HEK293 (cell line): ENCODE measurements at regions not wholly inside any gene's neighbourhood (a gene's known extent, or its start where the extent isn't known, plus 50 kb on each side); places are given as distances from the start of the nearest gene placed in this dataset.

ENCODE experiments used
- CTCF ChIA-PET: fragments of 350-600 bp; formaldehyde crosslinking; extraction: SDS; loops from one replicate; lab custom pipeline; 2021; ENCODE audit warnings: antibody characterized with exemption; lab: Yijun Ruan, JAX
- POLR2A ChIA-PET: fragments of 300-600 bp; formaldehyde crosslinking; extraction: SDS; loops from one replicate; lab custom pipeline; 2020; ENCODE audit warnings: antibody characterized with exemption, inconsistent platforms; lab: Yijun Ruan, JAX
- H3K27ac ChIP-seq: fragments of 200-500 bp; sonication (Bioruptor generic); 2 replicates; pipeline ENCODE4 v1.5.1; 2014; ENCODE audit warnings: low read depth, low read length, control low read depth, inconsistent platforms; ENCODE audit errors: extremely low read depth
- H3K36me3 ChIP-seq, 2 experiments: fragments of 200-500 bp in 1 of 2; sonication (Bioruptor generic) in 1 of 2; 1 replicate in 1 of 2; 2 replicates in 1 of 2; pipeline ENCODE4 v1.5.1; 2014 to 2017; ENCODE audit warnings: inconsistent platforms in 2 of 2, low read length in 2 of 2; ENCODE audit not compliant: control insufficient read depth in 2 of 2, insufficient read depth in 1 of 2
- H3K4me1 ChIP-seq: fragments of 200-500 bp; sonication (Bioruptor generic); 2 replicates; pipeline ENCODE4 v1.5.1; 2014; ENCODE audit warnings: mild to moderate bottlenecking, low read length, inconsistent platforms; ENCODE audit not compliant: control insufficient read depth, insufficient read depth
- H3K4me3 ChIP-seq: 2 replicates; pipeline ENCODE4 v1.5.1; 2011; ENCODE audit warnings: low read depth, mild to moderate bottlenecking, control low read depth, low read length, moderate library complexity
- H3K9me3 ChIP-seq: fragments of 200-500 bp; sonication (Bioruptor generic); 2 replicates; pipeline ENCODE4 v1.5.1; 2014; ENCODE audit warnings: low read depth, low read length, inconsistent platforms; ENCODE audit not compliant: control insufficient read depth, insufficient read depth
- GLIS1 ChIP-seq: fragments of 450-650 bp; formaldehyde crosslinking; IDR thresholded peaks from 2 replicates; pipeline ENCODE4 v1.5.1; 2016; ENCODE audit warnings: missing biosample characterization, missing genetic modification characterization
- HOXC10 ChIP-seq: sonication (generic); formaldehyde crosslinking; IDR thresholded peaks from 2 replicates; pipeline ENCODE4 v1.8.1; 2023; ENCODE audit warnings: mild to moderate bottlenecking, missing genetic modification reagents
- KLF9 ChIP-seq: fragments of 450-650 bp; formaldehyde crosslinking; IDR thresholded peaks from 2 replicates; pipeline ENCODE4 v1.5.1; 2016; ENCODE audit warnings: missing biosample characterization, missing genetic modification characterization, low read depth
- MEIS1 ChIP-seq: sonication (generic); formaldehyde crosslinking; IDR thresholded peaks from 2 replicates; pipeline ENCODE4 v1.8.1; 2022; ENCODE audit warnings: missing genetic modification reagents, mild to moderate bottlenecking, borderline replicate concordance
- MYNN ChIP-seq: fragments of 450-650 bp; formaldehyde crosslinking; IDR thresholded peaks from 2 replicates; pipeline ENCODE4 v1.5.1; 2016; ENCODE audit warnings: missing biosample characterization, missing genetic modification characterization, borderline replicate concordance
- RBAK ChIP-seq: fragments of 450-650 bp; formaldehyde crosslinking; IDR thresholded peaks from 2 replicates; pipeline ENCODE4 v1.5.1; 2016; ENCODE audit warnings: missing biosample characterization, missing genetic modification characterization
- ZFP41 ChIP-seq: fragments of 450-650 bp; formaldehyde crosslinking; IDR thresholded peaks from 2 replicates; pipeline ENCODE4 v1.5.1; 2016; ENCODE audit warnings: missing biosample characterization, missing genetic modification characterization, borderline replicate concordance
- ZNF175 ChIP-seq: fragments of 450-650 bp; formaldehyde crosslinking; IDR thresholded peaks from 2 replicates; pipeline ENCODE4 v1.5.1; 2016; ENCODE audit warnings: missing biosample characterization, missing genetic modification characterization
- ZNF214 ChIP-seq: fragments of 450-650 bp; formaldehyde crosslinking; IDR thresholded peaks from 2 replicates; pipeline ENCODE4 v1.5.1; 2017; ENCODE audit warnings: missing biosample characterization, mild to moderate bottlenecking, missing genetic modification characterization, borderline replicate concordance
- ZNF311 ChIP-seq: fragments of 450-650 bp; formaldehyde crosslinking; IDR thresholded peaks from 2 replicates; pipeline ENCODE4 v1.5.1; 2017; ENCODE audit warnings: missing biosample characterization, missing genetic modification characterization, borderline replicate concordance
- ZNF324 ChIP-seq: fragments of 450-650 bp; formaldehyde crosslinking; IDR thresholded peaks from 2 replicates; pipeline ENCODE4 v1.5.1; 2016; ENCODE audit warnings: missing biosample characterization, missing genetic modification characterization
- ZNF404 ChIP-seq: fragments of 450-650 bp; formaldehyde crosslinking; IDR thresholded peaks from 2 replicates; pipeline ENCODE4 v1.5.1; 2017; ENCODE audit warnings: missing biosample characterization, missing genetic modification characterization
- ZNF530 ChIP-seq: fragments of 450-650 bp; formaldehyde crosslinking; IDR thresholded peaks from 2 replicates; pipeline ENCODE4 v1.5.1; 2016; ENCODE audit warnings: low read depth, missing biosample characterization, missing genetic modification characterization
- ZNF561 ChIP-seq: fragments of 450-650 bp; IDR thresholded peaks from 2 replicates; pipeline ENCODE4 v1.5.1; 2018; ENCODE audit warnings: missing biosample characterization, missing genetic modification characterization, borderline replicate concordance
- ZNF626 ChIP-seq: fragments of 450-650 bp; sonication (Bioruptor Pico); formaldehyde crosslinking; IDR thresholded peaks from 2 replicates; pipeline ENCODE4 v1.5.1; 2018; ENCODE audit warnings: missing biosample characterization, missing genetic modification characterization, inconsistent platforms
- ZNF670 ChIP-seq: fragments of 450-650 bp; formaldehyde crosslinking; IDR thresholded peaks from 2 replicates; pipeline ENCODE4 v1.5.1; 2016; ENCODE audit warnings: missing biosample characterization, missing genetic modification characterization, low read depth
- ZNF677 ChIP-seq: fragments of 450-650 bp; IDR thresholded peaks from 2 replicates; pipeline ENCODE4 v1.5.0; 2018; ENCODE audit warnings: missing biosample characterization, mild to moderate bottlenecking, missing genetic modification characterization, moderate library complexity
- ZNF830 ChIP-seq: fragments of 450-650 bp; IDR thresholded peaks from 2 replicates; pipeline ENCODE4 v1.5.0; 2018; ENCODE audit warnings: missing biosample characterization, missing genetic modification characterization, low read depth, mild to moderate bottlenecking, moderate library complexity
- ZNF837 ChIP-seq: fragments of 450-650 bp; formaldehyde crosslinking; IDR thresholded peaks from 2 replicates; pipeline ENCODE4 v1.5.1; 2016; ENCODE audit warnings: missing biosample characterization, missing genetic modification characterization
- ZSCAN16 ChIP-seq: fragments of 450-650 bp; formaldehyde crosslinking; IDR thresholded peaks from 2 replicates; pipeline ENCODE4 v1.5.1; 2016; ENCODE audit warnings: missing biosample characterization, missing genetic modification characterization
- TF ChIP-seq, protein P1 (sequence below): fragments of 450-650 bp; formaldehyde crosslinking; IDR thresholded peaks from 2 replicates; pipeline ENCODE4 v1.5.1; 2016; ENCODE audit warnings: missing biosample characterization, missing genetic modification characterization, borderline replicate concordance
- TF ChIP-seq, protein P2 (sequence below): fragments of 450-650 bp; IDR thresholded peaks from 2 replicates; pipeline ENCODE4 v1.5.1; 2018; ENCODE audit warnings: missing biosample characterization, missing genetic modification characterization
- TF ChIP-seq, protein P3 (sequence below): fragments of 450-650 bp; formaldehyde crosslinking; IDR thresholded peaks from 2 replicates; pipeline ENCODE4 v1.5.1; 2017; ENCODE audit warnings: missing biosample characterization, missing genetic modification characterization
- TF ChIP-seq, protein P4 (sequence below): fragments of 450-650 bp; formaldehyde crosslinking; IDR thresholded peaks from 2 replicates; pipeline ENCODE4 v1.5.1; 2016; ENCODE audit warnings: missing biosample characterization, missing genetic modification characterization
- TF ChIP-seq, protein P5 (sequence below): fragments of 450-650 bp; formaldehyde crosslinking; IDR thresholded peaks from 2 replicates; pipeline ENCODE4 v1.5.1; 2017; ENCODE audit warnings: missing biosample characterization, missing genetic modification characterization

DNA sequence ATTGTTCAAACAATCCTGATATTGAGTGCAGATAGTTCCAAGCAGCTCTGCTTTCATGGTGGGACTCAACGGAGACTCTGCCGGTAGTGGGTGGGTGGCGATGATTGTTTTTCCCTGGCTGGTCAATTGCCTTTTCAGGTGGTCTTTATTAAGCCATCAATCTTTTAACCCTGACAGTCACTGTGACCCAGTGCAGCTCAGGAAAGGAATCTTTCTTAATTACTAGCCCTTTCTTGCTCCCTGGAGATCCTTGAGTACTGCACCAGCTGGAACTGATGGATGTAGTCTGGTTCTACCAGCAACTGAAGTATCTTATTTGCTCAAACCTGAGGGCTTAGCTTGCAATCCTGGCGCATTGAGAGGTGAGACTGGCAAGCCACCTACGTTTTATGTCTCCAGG lies 196.4 kb downstream of the PLPP3 start (continued):
- TF ChIP-seq, protein P1, sequence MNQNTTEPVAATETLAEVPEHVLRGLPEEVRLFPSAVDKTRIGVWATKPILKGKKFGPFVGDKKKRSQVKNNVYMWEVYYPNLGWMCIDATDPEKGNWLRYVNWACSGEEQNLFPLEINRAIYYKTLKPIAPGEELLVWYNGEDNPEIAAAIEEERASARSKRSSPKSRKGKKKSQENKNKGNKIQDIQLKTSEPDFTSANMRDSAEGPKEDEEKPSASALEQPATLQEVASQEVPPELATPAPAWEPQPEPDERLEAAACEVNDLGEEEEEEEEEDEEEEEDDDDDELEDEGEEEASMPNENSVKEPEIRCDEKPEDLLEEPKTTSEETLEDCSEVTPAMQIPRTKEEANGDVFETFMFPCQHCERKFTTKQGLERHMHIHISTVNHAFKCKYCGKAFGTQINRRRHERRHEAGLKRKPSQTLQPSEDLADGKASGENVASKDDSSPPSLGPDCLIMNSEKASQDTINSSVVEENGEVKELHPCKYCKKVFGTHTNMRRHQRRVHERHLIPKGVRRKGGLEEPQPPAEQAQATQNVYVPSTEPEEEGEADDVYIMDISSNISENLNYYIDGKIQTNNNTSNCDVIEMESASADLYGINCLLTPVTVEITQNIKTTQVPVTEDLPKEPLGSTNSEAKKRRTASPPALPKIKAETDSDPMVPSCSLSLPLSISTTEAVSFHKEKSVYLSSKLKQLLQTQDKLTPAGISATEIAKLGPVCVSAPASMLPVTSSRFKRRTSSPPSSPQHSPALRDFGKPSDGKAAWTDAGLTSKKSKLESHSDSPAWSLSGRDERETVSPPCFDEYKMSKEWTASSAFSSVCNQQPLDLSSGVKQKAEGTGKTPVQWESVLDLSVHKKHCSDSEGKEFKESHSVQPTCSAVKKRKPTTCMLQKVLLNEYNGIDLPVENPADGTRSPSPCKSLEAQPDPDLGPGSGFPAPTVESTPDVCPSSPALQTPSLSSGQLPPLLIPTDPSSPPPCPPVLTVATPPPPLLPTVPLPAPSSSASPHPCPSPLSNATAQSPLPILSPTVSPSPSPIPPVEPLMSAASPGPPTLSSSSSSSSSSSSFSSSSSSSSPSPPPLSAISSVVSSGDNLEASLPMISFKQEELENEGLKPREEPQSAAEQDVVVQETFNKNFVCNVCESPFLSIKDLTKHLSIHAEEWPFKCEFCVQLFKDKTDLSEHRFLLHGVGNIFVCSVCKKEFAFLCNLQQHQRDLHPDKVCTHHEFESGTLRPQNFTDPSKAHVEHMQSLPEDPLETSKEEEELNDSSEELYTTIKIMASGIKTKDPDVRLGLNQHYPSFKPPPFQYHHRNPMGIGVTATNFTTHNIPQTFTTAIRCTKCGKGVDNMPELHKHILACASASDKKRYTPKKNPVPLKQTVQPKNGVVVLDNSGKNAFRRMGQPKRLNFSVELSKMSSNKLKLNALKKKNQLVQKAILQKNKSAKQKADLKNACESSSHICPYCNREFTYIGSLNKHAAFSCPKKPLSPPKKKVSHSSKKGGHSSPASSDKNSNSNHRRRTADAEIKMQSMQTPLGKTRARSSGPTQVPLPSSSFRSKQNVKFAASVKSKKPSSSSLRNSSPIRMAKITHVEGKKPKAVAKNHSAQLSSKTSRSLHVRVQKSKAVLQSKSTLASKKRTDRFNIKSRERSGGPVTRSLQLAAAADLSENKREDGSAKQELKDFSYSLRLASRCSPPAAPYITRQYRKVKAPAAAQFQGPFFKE (tag by site-specific recombination) = no peak
- TF ChIP-seq HOXC10 (CRISPR knock-in tag) (no peak), ZNF626 (tag by site-specific recombination) (no peak), ZNF404 (tag by site-specific recombination) (no peak), ZNF677 (no peak), MEIS1 (CRISPR knock-in tag) (no peak), ZNF670 (tag by site-specific recombination) (no peak), GLIS1 (tag by site-specific recombination) (no peak), MYNN (tag by site-specific recombination) (no peak), ZSCAN16 (tag by site-specific recombination) (no peak)
- TF ChIP-seq, protein P2, sequence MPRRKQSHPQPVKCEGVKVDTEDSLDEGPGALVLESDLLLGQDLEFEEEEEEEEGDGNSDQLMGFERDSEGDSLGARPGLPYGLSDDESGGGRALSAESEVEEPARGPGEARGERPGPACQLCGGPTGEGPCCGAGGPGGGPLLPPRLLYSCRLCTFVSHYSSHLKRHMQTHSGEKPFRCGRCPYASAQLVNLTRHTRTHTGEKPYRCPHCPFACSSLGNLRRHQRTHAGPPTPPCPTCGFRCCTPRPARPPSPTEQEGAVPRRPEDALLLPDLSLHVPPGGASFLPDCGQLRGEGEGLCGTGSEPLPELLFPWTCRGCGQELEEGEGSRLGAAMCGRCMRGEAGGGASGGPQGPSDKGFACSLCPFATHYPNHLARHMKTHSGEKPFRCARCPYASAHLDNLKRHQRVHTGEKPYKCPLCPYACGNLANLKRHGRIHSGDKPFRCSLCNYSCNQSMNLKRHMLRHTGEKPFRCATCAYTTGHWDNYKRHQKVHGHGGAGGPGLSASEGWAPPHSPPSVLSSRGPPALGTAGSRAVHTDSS (tag by site-specific recombination) = no peak
- TF ChIP-seq, protein P3, sequence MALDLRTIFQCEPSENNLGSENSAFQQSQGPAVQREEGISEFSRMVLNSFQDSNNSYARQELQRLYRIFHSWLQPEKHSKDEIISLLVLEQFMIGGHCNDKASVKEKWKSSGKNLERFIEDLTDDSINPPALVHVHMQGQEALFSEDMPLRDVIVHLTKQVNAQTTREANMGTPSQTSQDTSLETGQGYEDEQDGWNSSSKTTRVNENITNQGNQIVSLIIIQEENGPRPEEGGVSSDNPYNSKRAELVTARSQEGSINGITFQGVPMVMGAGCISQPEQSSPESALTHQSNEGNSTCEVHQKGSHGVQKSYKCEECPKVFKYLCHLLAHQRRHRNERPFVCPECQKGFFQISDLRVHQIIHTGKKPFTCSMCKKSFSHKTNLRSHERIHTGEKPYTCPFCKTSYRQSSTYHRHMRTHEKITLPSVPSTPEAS = no peak
- TF ChIP-seq, all 188 proteins: peak for 0

DNA sequence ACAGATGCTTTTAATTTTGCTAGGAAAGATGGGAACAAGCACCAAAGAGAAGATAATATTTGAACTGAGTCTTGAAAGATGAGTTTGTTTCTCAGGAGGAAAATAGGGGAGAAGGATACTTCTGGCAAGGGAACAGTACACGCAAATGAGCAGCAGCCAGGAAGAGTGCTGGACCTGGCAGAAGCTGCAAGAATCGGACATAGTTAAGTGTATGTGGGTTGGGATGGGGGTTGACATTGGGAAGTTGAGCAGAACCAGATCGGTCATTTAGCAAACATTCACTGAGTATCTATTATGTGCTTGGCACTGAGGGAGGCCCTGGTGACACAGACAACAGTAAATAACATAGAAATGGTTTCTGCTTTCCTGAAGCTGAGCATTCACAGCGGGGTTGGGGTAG lies 198.8 kb downstream of the PLPP3 start:
- CTCF ChIA-PET = interaction anchor here (0.6 kb wide), 1 partner anchor 328 kb away, joined by 3 read pairs; no protein-coding TSS in a partner anchor
- H3K9me3 ChIP-seq = no peaks in the 10 kb centered on the region
- POLR2A ChIA-PET = no interaction called here
- TF ChIP-seq ZNF830 (no peak), ZFP41 (tag by site-specific recombination) (no peak), ZNF175 (no peak), RBAK (tag by site-specific recombination) (no peak), ZNF324 (tag by site-specific recombination) (no peak), KLF9 (tag by site-specific recombination) (no peak), ZNF837 (tag by site-specific recombination) (no peak), ZNF311 (tag by site-specific recombination) (no peak), ZNF561 (no peak), ZNF530 (tag by site-specific recombination) (no peak), ZNF214 (tag by site-specific recombination) (no peak)
- TF ChIP-seq, protein P4, sequence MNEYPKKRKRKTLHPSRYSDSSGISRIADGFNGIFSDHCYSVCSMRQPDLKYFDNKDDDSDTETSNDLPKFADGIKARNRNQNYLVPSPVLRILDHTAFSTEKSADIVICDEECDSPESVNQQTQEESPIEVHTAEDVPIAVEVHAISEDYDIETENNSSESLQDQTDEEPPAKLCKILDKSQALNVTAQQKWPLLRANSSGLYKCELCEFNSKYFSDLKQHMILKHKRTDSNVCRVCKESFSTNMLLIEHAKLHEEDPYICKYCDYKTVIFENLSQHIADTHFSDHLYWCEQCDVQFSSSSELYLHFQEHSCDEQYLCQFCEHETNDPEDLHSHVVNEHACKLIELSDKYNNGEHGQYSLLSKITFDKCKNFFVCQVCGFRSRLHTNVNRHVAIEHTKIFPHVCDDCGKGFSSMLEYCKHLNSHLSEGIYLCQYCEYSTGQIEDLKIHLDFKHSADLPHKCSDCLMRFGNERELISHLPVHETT (tag by site-specific recombination) = no peak
- TF ChIP-seq, protein P5, sequence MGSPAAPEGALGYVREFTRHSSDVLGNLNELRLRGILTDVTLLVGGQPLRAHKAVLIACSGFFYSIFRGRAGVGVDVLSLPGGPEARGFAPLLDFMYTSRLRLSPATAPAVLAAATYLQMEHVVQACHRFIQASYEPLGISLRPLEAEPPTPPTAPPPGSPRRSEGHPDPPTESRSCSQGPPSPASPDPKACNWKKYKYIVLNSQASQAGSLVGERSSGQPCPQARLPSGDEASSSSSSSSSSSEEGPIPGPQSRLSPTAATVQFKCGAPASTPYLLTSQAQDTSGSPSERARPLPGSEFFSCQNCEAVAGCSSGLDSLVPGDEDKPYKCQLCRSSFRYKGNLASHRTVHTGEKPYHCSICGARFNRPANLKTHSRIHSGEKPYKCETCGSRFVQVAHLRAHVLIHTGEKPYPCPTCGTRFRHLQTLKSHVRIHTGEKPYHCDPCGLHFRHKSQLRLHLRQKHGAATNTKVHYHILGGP (tag by site-specific recombination) = no peak

More for the DNA sequence above, 198.8 kb downstream of the PLPP3 start:
- Histone ChIP-seq H3K27ac (no peak overlapping the region), H3K36me3 (no peaks in the 10 kb centered on the region), H3K4me1 (peaks cover 4% of the 10 kb centered on the region), H3K4me3 (no peak overlapping the region)
